CD14-positive monocyte (primary cell): ENCODE measurements at regions not wholly inside any gene's neighbourhood (a gene's known extent, or its start where the extent isn't known, plus 50 kb on each side); places are given as distances from the start of the nearest gene placed in this dataset.

Source experiments
- DNase-seq, 3 donors: peaks; one replicate each; pipeline ENCODE4 v3.0.0-alpha.2; 2011 to 2022
- H2AFZ ChIP-seq: 2 replicates; pipeline ENCODE4 v1.6.0; 2012; ENCODE audit warnings: mild to moderate bottlenecking, low read depth, low read length, inconsistent platforms; ENCODE audit not compliant: insufficient read depth, poor library complexity, severe bottlenecking
- H3K27ac ChIP-seq, 2 donors: 1 replicate in 1 of 2; 2 replicates in 1 of 2; pipeline ENCODE4 v1.5.1; 2012 to 2013; ENCODE audit warnings: low read length in 2 of 2, control low read depth in 1 of 2, inconsistent platforms in 1 of 2, low read depth in 1 of 2, mild to moderate bottlenecking in 1 of 2
- H3K27me3 ChIP-seq, 2 donors: one replicate each; pipeline versions ENCODE4 v1.6.0 to v1.6.1; 2011 to 2013; ENCODE audit warnings: low read length in 2 of 2; ENCODE audit not compliant: control insufficient read depth in 2 of 2, insufficient read depth in 2 of 2
- H3K36me3 ChIP-seq, 2 donors: replicated peaks in 1 of 2; 1 replicate in 1 of 2; 2 replicates in 1 of 2; pipeline versions ENCODE4 v1.5.1 to v1.6.1; 2012 to 2013; ENCODE audit warnings: low read length in 2 of 2, control low read depth in 1 of 2, inconsistent platforms in 1 of 2, mild to moderate bottlenecking in 1 of 2; ENCODE audit not compliant: insufficient read depth in 2 of 2, control insufficient read depth in 1 of 2
- H3K4me1 ChIP-seq, 2 donors: 1 replicate in 1 of 2; 2 replicates in 1 of 2; pipeline versions ENCODE4 v1.5.1 to v1.6.1; 2012 to 2013; ENCODE audit warnings: low read length in 2 of 2, control low read depth in 1 of 2, inconsistent platforms in 1 of 2, mild to moderate bottlenecking in 1 of 2, moderate library complexity in 1 of 2; ENCODE audit not compliant: insufficient read depth in 2 of 2, control insufficient read depth in 1 of 2
- H3K4me2 ChIP-seq: replicated peaks from 2 replicates; pipeline ENCODE3; 2012; ENCODE audit warnings: low read length, moderate library complexity, mild to moderate bottlenecking; ENCODE audit not compliant: poor library complexity, severe bottlenecking; ENCODE audit errors: extremely low read depth
- H3K4me3 ChIP-seq, 3 experiments: fragments of 200-600 bp in 1 of 3; sonication (generic) in 1 of 3; replicated peaks in 1 of 3; 1 replicate in 2 of 3; 2 replicates in 1 of 3; pipeline ENCODE4 v1.5.1; 2011 to 2013; ENCODE audit warnings: low read length in 3 of 3, mild to moderate bottlenecking in 3 of 3, control low read depth in 2 of 3, low read depth in 2 of 3, inconsistent platforms in 1 of 3, moderate library complexity in 1 of 3
- H3K79me2 ChIP-seq: 2 replicates; pipeline ENCODE4 v1.6.0; 2012; ENCODE audit warnings: mild to moderate bottlenecking, control low read depth, inconsistent platforms, low read length, moderate library complexity; ENCODE audit not compliant: insufficient read depth
- H3K9ac ChIP-seq: 2 replicates; pipeline ENCODE4 v1.6.0; 2017; ENCODE audit warnings: low read length, mild to moderate bottlenecking; ENCODE audit not compliant: insufficient read depth, poor library complexity, severe bottlenecking
- H3K9me3 ChIP-seq, 2 donors: replicated peaks in 1 of 2; 1 replicate in 1 of 2; 2 replicates in 1 of 2; pipeline versions ENCODE4 v1.5.1 to v1.6.1; 2012 to 2013; ENCODE audit warnings: low read length in 2 of 2, control low read depth in 1 of 2; ENCODE audit not compliant: control insufficient read depth in 1 of 2, insufficient read depth in 1 of 2
- H4K20me1 ChIP-seq: 2 replicates; pipeline ENCODE4 v1.6.0; 2012; ENCODE audit warnings: mild to moderate bottlenecking, low read length, control low read depth, moderate library complexity; ENCODE audit not compliant: insufficient read depth
- H3K27ac Mint-ChIP-seq, 7 donors: one replicate each; pipeline ENCODE4 v1.8.0; 2020; ENCODE audit warnings: mild to moderate bottlenecking in 7 of 7, mixed read lengths in 7 of 7, moderate library complexity in 6 of 7, inconsistent platforms in 2 of 7
- H3K27me3 Mint-ChIP-seq, 3 donors: one replicate each; pipeline ENCODE4 v1.8.0; 2021 to 2022; ENCODE audit warnings: low read depth in 3 of 3, mild to moderate bottlenecking in 3 of 3, mixed read lengths in 3 of 3, moderate library complexity in 3 of 3, inconsistent platforms in 1 of 3
- H3K36me3 Mint-ChIP-seq, 2 donors: one replicate each; pipeline ENCODE4 v1.8.0; 2020; ENCODE audit warnings: mixed read lengths in 2 of 2, inconsistent platforms in 1 of 2, mild to moderate bottlenecking in 1 of 2
- H3K4me1 Mint-ChIP-seq: one replicate; pipeline ENCODE4 v1.8.0; 2020; ENCODE audit warnings: mild to moderate bottlenecking, mixed read lengths
- H3K4me3 Mint-ChIP-seq, 2 donors: one replicate each; pipeline ENCODE4 v1.8.0; 2020; ENCODE audit warnings: mild to moderate bottlenecking in 2 of 2, mixed read lengths in 2 of 2, moderate library complexity in 1 of 2
- H3K9me3 Mint-ChIP-seq, 7 donors: one replicate each; pipeline ENCODE4 v1.8.0; 2020 to 2022; ENCODE audit warnings: mixed read lengths in 7 of 7, mild to moderate bottlenecking in 6 of 7, moderate library complexity in 6 of 7, inconsistent platforms in 2 of 7
- CTCF ChIP-seq: fragments of 200-600 bp; IDR thresholded peaks from one replicate; pipeline ENCODE4 v1.8.0; 2022; ENCODE audit warnings: antibody characterized with exemption, mild to moderate bottlenecking
- WGBS: methylation state at CpG from one replicate; pipeline ENCODE4 v1.1.5; 2013; ENCODE audit warnings: missing lambda C conversion rate; ENCODE audit not compliant: insufficient coverage; 5-methylcytosine and 5-hydroxymethylcytosine counted together
- intact Hi-C, 2 donors: fragments of 100-400 bp; cut with micrococcal nuclease; formaldehyde crosslinking; loops; one replicate each; pipeline versions ENCODE4 v1.15.0 to v1.15.1; 2023

GRCh38 chr3:165466856-165467255, 270.7 kb upstream of the SLITRK3 start:
- Mint-ChIP-seq H3K4me3 (no peak overlapping the region), H3K27me3 (peaks cover 0 to 2% (median 0%) of the 10 kb centered on the region in 3 donors), H3K9me3 (peaks cover 0 to 8% (median 4%) of the 10 kb centered on the region in 7 donors), H3K4me1 (no peaks in the 10 kb centered on the region), H3K36me3 (no peaks in the 10 kb centered on the region), H3K27ac (no peak overlapping the region)
- peaks cover 0 to 4% of the 10 kb centered on the region in 2 donors for H3K9me3 ChIP-seq
- H4K20me1 ChIP-seq, result no peaks in the 10 kb centered on the region
- intact Hi-C loops, result no loop called here
- WGBS, result 82% methylated on average over 2 of the region's 4 CpGs
- no peak overlapping the region for H3K9ac ChIP-seq
- DNase-seq, result no peak
- H3K27me3 ChIP-seq, result no peaks in the 10 kb centered on the region
- H3K4me3 ChIP-seq, result no peak overlapping the region
- no peaks in the 10 kb centered on the region for H3K4me1 ChIP-seq
- H3K79me2 ChIP-seq, result no peaks in the 10 kb centered on the region
- no peak overlapping the region for H3K27ac ChIP-seq
- no peaks in the 10 kb centered on the region for H3K36me3 ChIP-seq
- no peak overlapping the region for H3K4me2 ChIP-seq
- no peak for TF ChIP-seq CTCF
- no peak overlapping the region for H2AFZ ChIP-seq

GRCh38 chr3:165464736-165465135, 268.6 kb upstream of the SLITRK3 start:
- no CpG with 5 or more reads among the region's 2 CpGs for WGBS
- Histone ChIP-seq H3K4me1 (no peaks in the 10 kb centered on the region), H3K9ac (no peak overlapping the region), H2AFZ (no peak overlapping the region), H3K27ac (no peak overlapping the region), H3K9me3 (peaks cover 4 to 8% of the 10 kb centered on the region in 2 donors), H3K4me3 (no peak overlapping the region), H3K79me2 (no peaks in the 10 kb centered on the region), H3K36me3 (no peaks in the 10 kb centered on the region), H3K27me3 (no peaks in the 10 kb centered on the region), H4K20me1 (no peaks in the 10 kb centered on the region), H3K4me2 (no peak overlapping the region)
- Mint-ChIP-seq H3K4me3 (no peak overlapping the region), H3K36me3 (no peaks in the 10 kb centered on the region), H3K27me3 (peaks cover 0 to 2% (median 0%) of the 10 kb centered on the region in 3 donors), H3K4me1 (no peaks in the 10 kb centered on the region), H3K9me3 (peaks cover 0 to 8% (median 2%) of the 10 kb centered on the region in 7 donors), H3K27ac (no peak overlapping the region)
- intact Hi-C loops, result no loop called here
- DNase-seq, result no peak
- TF ChIP-seq CTCF, result no peak
